Endothelial cell of umbilical vein (primary cell): ENCODE measurements at regions not wholly inside any gene's neighbourhood (a gene's known extent, or its start where the extent isn't known, plus 50 kb on each side); places are given as distances from the start of the nearest gene placed in this dataset.

ENCODE experiments used
- BruUV-seq: library from RNA; stranded (reverse); fragments of 400-500 nt; replicated peaks from 2 replicates; lab custom pipeline; 2021; lab: Mats Ljungman, UMichigan
- CTCF ChIA-PET: fragments of 300-600, 350-600 bp; sonication (Branson Sonifier 250); formaldehyde crosslinking; loops from one replicate; lab custom pipeline; 2021; ENCODE audit warnings: antibody characterized with exemption, inconsistent platforms; lab: Charles Lee
- POLR2A ChIA-PET: fragments of 300-600, 350-600 bp; sonication (Branson Sonifier 250); formaldehyde crosslinking; loops from one replicate; lab custom pipeline; 2021; ENCODE audit warnings: antibody characterized with exemption, inconsistent platforms; lab: Charles Lee
- DNase-seq: peaks from one replicate; pipeline ENCODE4 v3.0.0-alpha.2; 2011; ENCODE audit warnings: low read depth, low spot score
- FAIRE-seq: peaks from 2 replicates; lab custom pipeline; 2011; peaks lifted over from hg19 to GRCh38; lab: Jason Lieb, UNC
- H2AFZ ChIP-seq: 2 replicates; pipeline ENCODE4 v1.6.0; 2012; ENCODE audit warnings: low read depth, low read length, control low read depth, inconsistent platforms
- H3K27ac ChIP-seq: 2 replicates; pipeline ENCODE4 v1.5.1; 2011; ENCODE audit warnings: low read depth, mild to moderate bottlenecking, control low read depth, low read length, moderate library complexity; ENCODE audit not compliant: insufficient read depth
- H3K27me3 ChIP-seq, 2 experiments: 2 replicates each; pipeline versions ENCODE4 v1.6.0 to v1.6.1; 2011; ENCODE audit warnings: low read length in 2 of 2, mixed read lengths in 1 of 2; ENCODE audit not compliant: control insufficient read depth in 2 of 2, insufficient read depth in 2 of 2
- H3K36me3 ChIP-seq, 2 experiments: 2 replicates in 1 of 2; 3 replicates in 1 of 2; pipeline ENCODE4 v1.5.1; 2011; ENCODE audit warnings: low read length in 2 of 2, mild to moderate bottlenecking in 1 of 2, moderate library complexity in 1 of 2; ENCODE audit not compliant: control insufficient read depth in 2 of 2, insufficient read depth in 2 of 2; ENCODE audit errors: extremely low read depth in 1 of 2
- H3K4me1 ChIP-seq: 3 replicates; pipeline ENCODE4 v1.5.1; 2011; ENCODE audit warnings: mild to moderate bottlenecking, low read length; ENCODE audit not compliant: control insufficient read depth, insufficient read depth; ENCODE audit errors: extremely low read depth
- H3K4me2 ChIP-seq: 2 replicates; pipeline ENCODE4 v1.6.1; 2011; ENCODE audit warnings: low read length, control low read depth, mixed read lengths; ENCODE audit not compliant: insufficient read depth
- H3K4me3 ChIP-seq, 3 experiments: fragments of 200-600 bp in 1 of 3; sonication (generic), shearing (Covaris generic) in 1 of 3; replicated peaks in 1 of 3; 2 replicates each; pipeline ENCODE4 v1.5.1; 2011 to 2016; ENCODE audit warnings: control low read depth in 3 of 3, low read length in 3 of 3, mild to moderate bottlenecking in 2 of 3, inconsistent platforms in 1 of 3, low read depth in 1 of 3, moderate library complexity in 1 of 3; ENCODE audit not compliant: insufficient read depth in 1 of 3
- H3K79me2 ChIP-seq: 2 replicates; pipeline ENCODE4 v1.6.0; 2012; ENCODE audit warnings: low read length, inconsistent platforms; ENCODE audit not compliant: control insufficient read depth, insufficient read depth
- H3K9ac ChIP-seq: replicated peaks from 2 replicates; pipeline ENCODE3; 2011; ENCODE audit warnings: low read length, control low read depth; ENCODE audit not compliant: insufficient read depth; ENCODE audit errors: extremely low read depth
- H3K9me1 ChIP-seq: replicated peaks from 3 replicates; pipeline ENCODE4 v1.6.0; 2011; ENCODE audit warnings: mild to moderate bottlenecking, low read length; ENCODE audit not compliant: control insufficient read depth, insufficient read depth; ENCODE audit errors: extremely low read depth
- H3K9me3 ChIP-seq: replicated peaks from 2 replicates; pipeline ENCODE4 v1.5.1; 2012; ENCODE audit warnings: low read length, inconsistent platforms; ENCODE audit not compliant: control insufficient read depth, insufficient read depth
- H4K20me1 ChIP-seq: replicated peaks from 2 replicates; pipeline ENCODE3; 2011; ENCODE audit warnings: mild to moderate bottlenecking, low read length; ENCODE audit not compliant: control insufficient read depth, insufficient read depth; ENCODE audit errors: extremely low read depth
- EZH2 ChIP-seq: IDR thresholded peaks from 2 replicates; pipeline ENCODE4 v1.6.1; 2012; ENCODE audit warnings: borderline replicate concordance, low read depth, mild to moderate bottlenecking, moderate library complexity, low read length, inconsistent platforms; ENCODE audit not compliant: severe bottlenecking
- FOS ChIP-seq: IDR thresholded peaks from 2 replicates; pipeline ENCODE4 v1.6.1; 2011; ENCODE audit warnings: mild to moderate bottlenecking, low read length, moderate library complexity, borderline replicate concordance; ENCODE audit not compliant: insufficient read depth
- GATA2 ChIP-seq: IDR thresholded peaks from 2 replicates; pipeline ENCODE4 v1.7.0; 2011; ENCODE audit warnings: low read depth, mild to moderate bottlenecking, moderate library complexity, mixed read lengths, low read length; ENCODE audit not compliant: insufficient read length, insufficient read depth
- JUN ChIP-seq: IDR thresholded peaks from 2 replicates; pipeline ENCODE4 v1.6.1; 2011; ENCODE audit warnings: borderline replicate concordance, low read depth; ENCODE audit not compliant: insufficient read length, insufficient read depth
- MYC ChIP-seq: IDR thresholded peaks from one replicate; pipeline ENCODE4 v1.6.1; 2011; ENCODE audit warnings: mild to moderate bottlenecking, low read depth, low read length
- POLR2A ChIP-seq: IDR thresholded peaks from 2 replicates; pipeline ENCODE4 v1.6.1; 2012; ENCODE audit warnings: low read depth, mild to moderate bottlenecking, control low read depth, low read length
- POLR2AphosphoS5 ChIP-seq: IDR thresholded peaks from 2 replicates; pipeline ENCODE4 v1.6.1; 2012; ENCODE audit warnings: low read depth, mild to moderate bottlenecking, control low read depth, low read length, moderate library complexity; ENCODE audit not compliant: insufficient read depth
- dilution Hi-C: fragments of 300-500 bp; cut with MboI; formaldehyde crosslinking; loops from one replicate; pipeline ENCODE4 v1.15.0; 2019; ENCODE audit warnings: low sequenced_read_pairs; ENCODE audit not compliant: extremely low pct_ligation_motif_present
- intact Hi-C: fragments of 100-400 bp; cut with micrococcal nuclease; formaldehyde crosslinking; loops from one replicate; pipeline ENCODE4 v1.10.0; 2022
- TF ChIP-seq, protein P1 (sequence below), 2 donors: IDR thresholded peaks; 1 replicate in 1 of 2; 2 replicates in 1 of 2; pipeline ENCODE4 v1.5.1; 2011; ENCODE audit warnings: low read length in 2 of 2, mild to moderate bottlenecking in 2 of 2, moderate library complexity in 2 of 2, control low read depth in 1 of 2, inconsistent platforms in 1 of 2, low read depth in 1 of 2; ENCODE audit not compliant: insufficient read depth in 1 of 2; ENCODE audit errors: extremely low read depth in 1 of 2
- TF ChIP-seq, protein P2 (sequence below): IDR thresholded peaks from 2 replicates; pipeline ENCODE4 v1.6.1; 2011; ENCODE audit not compliant: insufficient read depth, insufficient read length

DNA sequence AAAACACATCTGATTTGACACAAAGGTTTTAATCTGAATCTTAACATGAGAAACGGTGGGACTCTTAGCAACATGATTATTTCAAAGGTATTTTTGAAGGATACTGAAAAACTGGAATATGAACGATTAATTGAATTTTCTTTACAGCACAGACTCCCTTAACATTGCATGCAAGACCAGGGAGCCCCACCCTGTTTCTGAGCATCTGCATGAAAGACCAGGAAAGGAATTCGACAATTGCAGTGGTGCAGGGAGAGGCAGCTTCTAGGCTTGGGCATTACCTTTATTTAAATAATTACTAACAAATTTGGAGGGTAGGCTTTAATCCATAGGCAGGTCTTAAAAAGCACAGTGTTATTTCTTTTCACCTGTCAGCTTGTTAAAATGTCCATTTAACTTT is 240.6 kb upstream of the TOPAZ1 start:
- Histone ChIP-seq H3K27ac (no peak overlapping the region), H4K20me1 (no peaks in the 10 kb centered on the region), H3K36me3 (no peaks in the 10 kb centered on the region), H2AFZ (no peak overlapping the region), H3K9ac (no peak overlapping the region), H3K9me1 (no peaks in the 10 kb centered on the region), H3K79me2 (no peaks in the 10 kb centered on the region), H3K9me3 (no peaks in the 10 kb centered on the region), H3K4me2 (no peak overlapping the region), H3K4me3 (no peak overlapping the region), H3K4me1 (peaks cover 21% of the 10 kb centered on the region), H3K27me3 (peaks cover 42 to 61% of the 10 kb centered on the region in 2 experiments)
- TF ChIP-seq POLR2A (no peak), EZH2 (no peak), JUN (no peak), GATA2 (no peak), FOS (no peak), MYC (no peak), POLR2AphosphoS5 (no peak)
- TF ChIP-seq, protein P1, sequence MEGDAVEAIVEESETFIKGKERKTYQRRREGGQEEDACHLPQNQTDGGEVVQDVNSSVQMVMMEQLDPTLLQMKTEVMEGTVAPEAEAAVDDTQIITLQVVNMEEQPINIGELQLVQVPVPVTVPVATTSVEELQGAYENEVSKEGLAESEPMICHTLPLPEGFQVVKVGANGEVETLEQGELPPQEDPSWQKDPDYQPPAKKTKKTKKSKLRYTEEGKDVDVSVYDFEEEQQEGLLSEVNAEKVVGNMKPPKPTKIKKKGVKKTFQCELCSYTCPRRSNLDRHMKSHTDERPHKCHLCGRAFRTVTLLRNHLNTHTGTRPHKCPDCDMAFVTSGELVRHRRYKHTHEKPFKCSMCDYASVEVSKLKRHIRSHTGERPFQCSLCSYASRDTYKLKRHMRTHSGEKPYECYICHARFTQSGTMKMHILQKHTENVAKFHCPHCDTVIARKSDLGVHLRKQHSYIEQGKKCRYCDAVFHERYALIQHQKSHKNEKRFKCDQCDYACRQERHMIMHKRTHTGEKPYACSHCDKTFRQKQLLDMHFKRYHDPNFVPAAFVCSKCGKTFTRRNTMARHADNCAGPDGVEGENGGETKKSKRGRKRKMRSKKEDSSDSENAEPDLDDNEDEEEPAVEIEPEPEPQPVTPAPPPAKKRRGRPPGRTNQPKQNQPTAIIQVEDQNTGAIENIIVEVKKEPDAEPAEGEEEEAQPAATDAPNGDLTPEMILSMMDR (IDR thresholded peaks at IDR 0.05; ENCODE audit: extremely low read depth in 1 of 2, insufficient read depth in 1 of 2, low read depth in 1 of 2, low read length in 2 of 2) = no peak
- TF ChIP-seq, protein P2, sequence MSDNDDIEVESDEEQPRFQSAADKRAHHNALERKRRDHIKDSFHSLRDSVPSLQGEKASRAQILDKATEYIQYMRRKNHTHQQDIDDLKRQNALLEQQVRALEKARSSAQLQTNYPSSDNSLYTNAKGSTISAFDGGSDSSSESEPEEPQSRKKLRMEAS = no peak
- POLR2A ChIA-PET = no interaction called here
- FAIRE-seq (no peak), DNase-seq (no peak)
- BruUV-seq = no TSS peak
- intact Hi-C loops = no loop called here
- CTCF ChIA-PET = interaction anchor here (0.7 to 1.5 kb wide), 5 partner anchors 10 to 198 kb away, joined by 3 to 4 read pairs (median 3); no protein-coding TSS in a partner anchor
- dilution Hi-C loops = no loop called here
